GM21515 (cell line): ENCODE measurements at regions not wholly inside any gene's neighbourhood (a gene's known extent, or its start where the extent isn't known, plus 50 kb on each side); places are given as distances from the start of the nearest gene placed in this dataset.
"Not testable (repeated sequence)": the region's sequence is repeated elsewhere in the genome, so short reads cannot be mapped to it uniquely, and the experiment has no call there.

Source experiments
- ATAC-seq: cut with Tn5 transposase; IDR thresholded peaks from one replicate; pipeline ENCODE4 v1.9.1; 2021; ENCODE audit not compliant: unreplicated experiment

DNA sequence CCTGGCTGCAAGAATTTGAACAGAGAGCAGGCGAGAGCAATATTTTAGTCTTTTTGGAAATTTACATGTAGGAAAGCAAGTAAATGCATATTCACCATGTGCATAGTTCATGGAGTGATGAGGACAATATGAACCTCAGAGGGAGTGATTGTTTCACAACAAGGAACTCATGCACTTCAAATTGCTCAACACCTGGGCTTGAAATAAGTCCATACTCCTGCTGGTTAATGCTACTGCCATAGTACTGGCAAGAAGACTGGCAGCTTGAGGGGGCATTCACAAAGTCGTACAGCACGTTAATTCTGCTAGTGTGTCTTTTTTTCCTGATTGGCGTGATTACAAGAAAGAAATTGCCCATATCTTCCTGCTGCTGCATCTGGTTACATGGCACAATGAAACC lies 267.6 kb downstream of the PCDH17 start:
- no peak for ATAC-seq

DNA sequence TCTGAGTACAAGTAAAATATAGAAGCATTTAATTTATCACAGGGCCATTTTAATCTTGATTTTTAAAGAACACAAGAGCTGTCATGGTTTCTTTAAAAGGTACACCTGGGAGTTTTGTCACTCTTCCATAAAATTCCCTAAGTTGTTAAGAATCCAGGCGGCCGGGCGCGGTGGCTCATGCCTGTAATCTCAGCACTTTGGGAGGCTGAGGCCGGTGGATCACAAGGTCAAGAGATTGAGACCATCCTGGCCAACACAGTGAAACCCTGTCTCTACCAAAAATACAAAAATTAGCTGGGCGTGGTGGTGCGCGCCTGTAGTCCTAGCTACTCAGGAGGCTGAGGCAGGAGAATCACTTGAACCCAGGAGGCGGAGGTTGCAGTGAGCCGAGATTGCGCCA lies 278.3 kb downstream of the PCDH17 start:
- not testable (repeated sequence) for ATAC-seq

DNA sequence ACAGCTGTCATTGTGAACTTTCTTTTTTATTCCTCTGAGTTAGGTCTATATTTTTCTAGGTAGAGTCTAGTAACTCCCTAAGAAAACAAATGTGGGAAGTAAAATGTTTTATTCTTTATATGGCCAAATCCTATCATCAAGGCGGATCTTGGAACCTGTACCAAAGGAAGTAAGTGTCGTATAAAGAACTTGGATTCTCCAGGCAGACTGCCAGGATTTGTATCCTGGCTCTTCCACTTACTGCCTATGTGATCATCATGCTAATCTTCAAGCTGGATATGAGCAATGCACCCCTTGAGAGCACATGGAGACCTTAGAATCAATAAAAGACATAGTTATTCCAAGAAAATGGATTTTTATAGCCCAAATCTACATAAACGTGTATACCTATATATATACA lies 286.5 kb downstream of the PCDH17 start:
- ATAC-seq = no peak

DNA sequence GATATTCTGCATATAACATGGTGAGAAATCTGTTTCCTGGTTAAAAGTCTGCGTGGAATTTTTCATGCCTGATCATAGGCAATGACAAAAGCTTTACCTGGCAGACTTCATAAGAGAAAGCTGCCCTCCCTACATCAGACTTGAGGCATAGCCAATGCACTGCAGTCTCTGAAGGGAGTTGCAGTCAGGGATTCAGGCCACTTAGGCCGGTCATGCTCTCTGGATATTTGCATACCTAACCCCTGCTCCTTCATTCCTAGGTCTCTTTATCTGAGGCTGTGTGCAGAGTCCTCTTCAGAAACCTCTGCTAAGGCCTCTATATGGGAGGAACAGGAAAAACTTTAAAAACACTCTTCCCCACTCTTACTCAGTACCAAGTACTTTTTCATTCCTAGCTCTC lies 287.4 kb downstream of the PCDH17 start:
- no peak for ATAC-seq

DNA sequence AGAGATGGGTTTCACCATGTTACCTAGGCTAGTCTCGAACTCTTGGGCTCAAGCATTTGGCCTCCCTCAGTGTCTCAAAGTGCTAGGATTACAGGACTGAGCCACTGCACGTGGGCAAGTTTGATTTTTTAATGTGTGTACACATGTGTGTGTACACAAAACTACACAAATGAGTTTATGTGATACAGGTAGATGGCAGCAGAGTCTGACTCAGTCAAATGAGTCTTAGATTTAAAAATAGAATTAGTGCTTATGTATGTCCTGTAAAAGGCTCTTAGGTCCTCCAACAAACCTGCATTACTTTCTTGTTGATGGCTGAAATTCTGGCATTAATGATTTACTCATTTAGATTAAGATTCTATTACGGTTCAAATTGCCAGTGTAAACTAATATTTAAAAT lies 293.7 kb downstream of the PCDH17 start:
- no peak for ATAC-seq

DNA sequence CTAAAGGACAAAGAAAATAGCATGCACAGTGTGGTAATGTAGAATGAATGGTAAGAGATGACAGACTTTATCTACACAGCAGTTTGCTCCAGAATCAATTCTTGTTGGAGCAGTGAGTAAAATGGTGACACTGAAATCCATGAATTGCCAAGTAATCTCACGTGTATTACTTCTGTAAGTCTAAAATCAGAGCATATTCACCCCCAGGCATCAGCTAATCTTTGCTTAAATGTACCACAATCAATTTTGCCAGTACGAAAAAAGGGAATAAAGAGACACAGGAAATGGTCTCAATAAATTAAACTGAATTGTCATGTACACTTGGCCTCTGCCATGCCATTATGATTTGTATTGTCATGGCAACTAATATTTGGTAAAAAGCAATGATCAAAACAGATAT lies 294.2 kb downstream of the PCDH17 start:
- ATAC-seq = no peak

DNA sequence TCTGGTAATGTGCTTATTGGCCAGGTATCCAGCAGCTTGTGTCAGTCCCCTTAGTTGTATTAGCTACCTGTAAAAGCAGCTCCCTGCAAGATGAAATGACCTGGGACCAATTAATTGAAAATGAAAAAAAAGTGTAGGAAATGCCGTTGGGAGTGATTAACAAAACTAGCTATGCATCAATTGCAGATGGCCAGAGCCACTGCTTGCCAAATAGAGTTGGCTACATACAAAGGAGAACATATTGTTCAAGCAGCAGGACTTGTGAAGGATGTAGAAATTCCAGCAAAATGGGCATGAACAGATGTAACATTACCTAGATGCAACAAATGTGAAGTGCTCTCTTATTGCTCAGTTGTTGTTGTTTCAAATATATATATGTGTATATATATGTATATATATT lies 300.5 kb downstream of the PCDH17 start:
- no peak for ATAC-seq

DNA sequence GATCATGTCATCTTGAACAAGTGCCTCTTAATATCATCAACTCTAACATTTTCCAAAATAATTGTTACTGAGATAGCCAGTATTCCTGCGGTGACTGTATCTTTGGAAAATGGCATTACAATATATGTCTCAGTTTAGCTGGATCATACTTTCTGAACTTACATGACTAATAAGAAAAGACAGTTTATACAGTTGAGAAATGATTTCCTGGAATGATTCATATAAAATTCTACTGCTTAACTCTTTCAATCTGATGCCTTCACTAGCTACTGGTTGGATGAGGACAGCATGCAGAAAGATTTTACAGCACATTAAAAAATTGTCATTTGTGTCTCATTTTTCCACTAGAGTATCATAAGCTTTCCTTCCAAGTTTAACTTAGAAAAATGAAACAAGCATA lies 302.1 kb downstream of the PCDH17 start:
- no peak for ATAC-seq

DNA sequence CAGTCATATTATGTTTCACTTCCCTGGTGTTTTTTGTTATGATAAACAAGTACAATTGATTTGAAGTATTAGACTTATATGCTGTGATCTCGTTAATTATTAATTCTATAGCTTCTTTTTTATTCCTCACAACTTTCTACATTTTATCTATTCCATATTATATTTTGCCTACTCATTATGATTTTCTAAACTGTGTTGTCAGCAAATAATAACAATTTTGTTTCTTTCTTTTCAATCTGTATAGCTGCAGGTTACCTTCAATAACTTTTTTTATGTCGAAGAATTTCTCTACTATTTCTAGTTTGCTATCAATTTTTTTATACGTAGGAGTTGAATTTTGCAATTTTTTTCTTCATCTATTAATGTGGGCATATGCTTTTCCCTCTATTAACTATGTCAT lies 304.4 kb downstream of the PCDH17 start:
- ATAC-seq = no peak

DNA sequence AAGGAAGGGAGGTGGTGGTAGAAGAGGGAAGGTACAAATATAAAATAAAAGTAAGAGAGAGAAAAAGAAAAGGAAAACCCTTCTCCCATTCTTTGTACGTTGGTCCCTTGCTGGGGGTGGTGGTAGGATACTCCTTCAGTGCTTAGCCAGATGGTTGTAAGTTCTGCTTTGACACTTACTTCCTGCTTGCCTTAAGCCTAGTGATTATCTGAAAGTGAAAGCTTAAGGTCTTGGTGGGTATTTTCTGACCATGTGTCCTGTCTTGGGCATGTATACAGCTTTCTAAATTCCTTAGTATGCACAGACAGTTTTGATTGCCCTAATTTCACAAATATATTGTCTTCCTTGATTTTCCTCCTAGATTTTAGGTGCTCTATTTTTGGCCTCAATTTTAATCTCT lies 314.8 kb downstream of the PCDH17 start:
- peak; percentile 63 for ATAC-seq

DNA sequence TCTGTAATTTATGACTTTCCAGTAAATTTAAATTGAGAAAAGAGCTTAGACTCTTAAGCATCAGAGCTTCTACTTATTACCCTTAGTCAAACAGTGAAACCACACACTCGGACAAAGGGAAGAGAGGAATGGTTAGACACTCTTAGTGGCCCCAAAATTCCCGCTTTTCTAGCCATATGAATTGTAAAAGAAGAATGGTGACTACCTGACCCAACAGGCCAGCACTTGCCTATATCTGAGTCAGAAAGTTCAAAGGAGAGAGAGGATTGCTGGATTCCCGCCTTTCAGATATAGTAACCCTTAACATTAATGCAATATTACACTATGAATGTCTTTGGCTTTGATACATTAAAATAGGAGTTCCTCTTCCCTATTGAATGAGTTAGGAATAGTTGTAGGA lies 317.3 kb downstream of the PCDH17 start:
- ATAC-seq = no peak

DNA sequence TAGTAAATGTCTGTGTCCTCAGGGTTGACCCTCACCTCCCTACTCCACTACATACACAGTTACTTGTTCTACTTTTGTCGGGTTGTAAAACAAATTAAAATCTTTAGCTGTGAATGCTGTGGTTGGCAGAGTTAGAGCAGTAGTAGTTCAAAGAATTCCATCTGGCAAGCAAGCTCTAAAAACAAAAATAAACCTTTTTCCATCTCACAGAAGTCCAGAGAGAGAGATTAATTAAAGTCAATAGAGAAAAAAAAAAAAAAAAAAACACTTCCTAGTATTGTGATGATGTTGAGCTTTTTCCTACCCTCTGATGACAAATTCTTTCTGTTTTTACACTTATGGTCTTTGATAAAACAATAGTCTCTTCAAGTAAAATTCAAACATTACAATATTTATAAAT lies 338.4 kb downstream of the PCDH17 start:
- no peak for ATAC-seq

DNA sequence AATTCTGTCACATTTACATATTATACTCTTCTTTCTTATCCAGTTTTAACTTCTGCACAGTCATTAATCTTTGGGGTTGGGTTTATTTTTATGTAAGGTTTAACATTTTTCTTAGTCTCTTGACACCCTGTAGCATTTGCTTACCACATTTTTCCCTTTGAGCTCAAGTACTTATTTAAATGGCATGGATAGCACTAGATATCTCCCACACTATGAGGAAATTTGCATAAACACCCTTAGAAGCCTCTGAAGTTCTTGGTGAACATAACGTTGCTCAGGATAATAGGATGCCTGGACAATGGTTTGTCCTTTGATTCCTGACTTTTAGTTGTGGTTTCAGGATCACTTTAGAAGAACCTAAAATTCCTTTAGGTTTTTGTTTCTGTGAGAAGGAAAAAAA lies 338.9 kb downstream of the PCDH17 start:
- no peak for ATAC-seq

DNA sequence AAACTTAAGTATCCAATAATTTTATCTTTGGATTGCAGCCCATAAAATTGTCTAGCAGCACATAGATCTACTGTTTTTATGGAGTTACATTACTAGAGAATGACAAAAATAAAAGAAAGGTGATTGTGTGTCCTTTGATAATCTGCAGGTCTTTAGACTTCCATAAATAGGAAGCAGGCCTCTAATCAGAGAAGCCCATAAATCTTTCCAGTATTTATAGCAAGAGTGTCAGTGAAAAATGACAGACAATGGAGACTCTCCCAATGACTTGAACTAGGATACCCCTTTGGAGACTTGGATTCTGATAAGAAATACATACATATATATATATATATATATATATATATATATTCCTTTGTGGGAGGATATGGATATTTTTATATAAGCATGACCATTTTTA lies 351.2 kb downstream of the PCDH17 start:
- ATAC-seq = no peak

DNA sequence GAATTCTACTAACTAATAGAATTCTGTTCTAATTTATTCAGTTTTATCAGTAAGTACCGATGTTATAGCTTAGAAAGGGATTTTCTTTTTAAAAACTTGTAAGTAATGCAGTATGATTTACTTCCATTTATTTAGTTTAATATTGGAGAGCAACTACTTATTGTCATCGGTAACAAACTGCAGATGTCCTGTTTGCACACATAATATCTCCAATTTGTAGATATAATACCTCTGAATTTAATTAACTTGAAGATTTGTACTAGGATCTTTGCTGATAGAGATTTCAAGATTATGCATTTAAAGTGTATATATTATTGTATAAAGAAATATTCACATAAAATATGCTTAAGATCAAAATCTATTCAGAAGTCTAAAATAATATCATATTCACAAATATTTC lies 356.7 kb downstream of the PCDH17 start:
- ATAC-seq = no peak

DNA sequence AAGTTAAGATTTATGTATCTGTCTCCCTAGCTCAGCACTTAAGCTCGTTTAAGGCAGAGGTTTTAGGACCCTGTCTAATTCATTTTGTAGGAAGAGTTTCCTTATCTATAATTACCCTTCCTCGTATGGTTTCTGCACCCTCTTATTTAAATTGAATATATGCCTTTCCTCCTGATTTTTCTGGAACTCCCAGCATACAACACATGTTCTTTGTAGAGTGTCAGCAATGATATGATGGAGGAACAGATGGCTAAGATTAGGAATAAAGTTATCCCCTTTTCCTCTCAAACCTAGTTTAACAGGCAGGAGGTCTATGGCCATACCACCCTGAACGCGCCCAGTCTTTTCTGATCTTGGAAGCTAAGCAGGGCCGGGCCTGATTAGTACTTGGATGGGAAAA lies 359.5 kb downstream of the PCDH17 start:
- no peak for ATAC-seq

DNA sequence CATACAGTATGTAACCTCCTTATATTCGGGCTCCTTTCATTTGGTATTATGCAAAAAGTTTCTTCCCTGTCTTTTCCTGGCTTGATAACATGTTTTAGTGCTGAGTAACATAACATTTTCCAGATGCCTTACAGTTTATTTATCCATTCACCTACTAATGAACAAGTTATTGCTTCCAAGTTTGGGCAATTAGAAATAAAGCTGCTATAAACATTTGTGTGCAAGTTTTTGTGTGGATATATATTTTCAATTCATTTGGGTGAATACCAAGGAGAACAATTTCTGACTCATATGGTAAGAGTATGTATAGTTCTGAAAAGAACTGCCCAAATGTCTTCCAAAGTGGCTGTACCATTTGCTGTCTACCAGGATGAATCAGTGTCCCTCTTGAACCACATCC lies 360.9 kb downstream of the PCDH17 start:
- ATAC-seq = no peak

DNA sequence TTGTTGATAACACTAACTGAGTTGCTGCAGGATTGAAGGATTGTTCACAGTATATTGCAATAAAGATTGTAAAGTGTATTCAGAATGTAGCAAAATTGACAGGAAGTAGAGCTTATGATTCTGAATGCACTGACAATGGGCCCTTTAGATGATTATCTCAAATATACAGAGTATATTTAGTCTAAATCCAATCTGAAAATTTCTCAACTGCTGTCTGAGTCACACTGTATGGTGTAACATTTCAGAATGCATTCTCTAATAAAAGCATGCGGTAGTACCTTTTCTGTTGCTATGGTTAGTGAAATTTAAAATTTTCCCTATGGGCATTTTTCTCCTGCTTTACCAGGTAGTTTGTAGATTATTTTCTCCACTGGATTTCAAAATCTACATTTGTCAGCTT lies 365.2 kb downstream of the PCDH17 start:
- no peak for ATAC-seq

DNA sequence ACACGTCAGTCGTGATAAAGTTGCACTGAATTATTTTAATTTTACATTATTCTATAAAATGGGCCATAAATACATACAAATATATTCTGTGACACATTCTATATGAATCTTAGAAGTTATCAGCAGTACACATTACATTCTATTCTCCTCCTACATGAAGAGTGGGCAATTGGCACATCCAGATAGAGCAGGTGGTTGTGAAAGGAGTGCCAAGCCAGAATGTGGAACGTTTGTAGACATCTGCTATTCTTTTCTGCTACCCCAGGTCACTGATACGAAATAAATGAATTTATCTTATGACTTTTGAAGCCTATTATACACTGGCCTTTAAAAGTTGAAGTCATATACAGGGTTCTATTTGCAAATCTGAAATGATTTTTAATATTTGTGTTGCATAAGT lies 373.2 kb downstream of the PCDH17 start:
- no peak for ATAC-seq

DNA sequence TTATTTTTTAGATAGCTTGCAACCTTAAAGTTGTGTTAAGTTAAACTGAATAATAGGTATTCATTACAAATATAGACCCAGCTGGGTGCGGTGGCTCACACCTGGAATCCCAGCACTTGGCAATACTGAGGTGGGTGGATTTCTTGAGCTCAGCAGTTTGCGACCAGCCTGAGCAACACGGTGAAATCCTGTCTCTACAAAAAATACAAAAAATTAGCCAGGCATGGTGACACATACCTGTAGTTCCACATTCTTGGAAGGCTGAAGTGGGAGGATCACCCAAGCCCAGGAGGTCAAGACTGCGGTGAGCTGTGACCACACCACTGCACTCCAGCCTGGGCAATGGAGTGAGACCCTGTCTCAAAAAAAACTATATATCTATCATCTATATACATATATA lies 386.5 kb downstream of the PCDH17 start:
- no peak for ATAC-seq

DNA sequence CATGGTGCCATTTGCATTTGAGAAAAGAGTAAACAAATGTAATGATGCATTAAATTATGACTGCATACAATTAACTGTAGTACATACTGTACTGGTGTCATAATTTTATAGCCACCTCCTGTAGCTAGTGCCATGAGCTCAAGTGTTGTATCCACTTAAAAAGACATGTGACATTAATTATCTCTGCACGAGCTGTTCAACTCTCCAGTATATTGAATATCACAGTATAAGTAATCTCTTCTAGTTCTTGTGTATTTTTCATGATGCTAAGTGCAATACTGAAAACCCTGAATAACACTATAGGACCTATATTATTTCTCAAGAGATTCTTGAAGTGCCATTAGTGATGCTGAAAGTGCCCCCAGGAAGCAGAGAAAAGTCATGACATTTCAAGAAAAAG lies 387.3 kb downstream of the PCDH17 start:
- ATAC-seq = no peak

DNA sequence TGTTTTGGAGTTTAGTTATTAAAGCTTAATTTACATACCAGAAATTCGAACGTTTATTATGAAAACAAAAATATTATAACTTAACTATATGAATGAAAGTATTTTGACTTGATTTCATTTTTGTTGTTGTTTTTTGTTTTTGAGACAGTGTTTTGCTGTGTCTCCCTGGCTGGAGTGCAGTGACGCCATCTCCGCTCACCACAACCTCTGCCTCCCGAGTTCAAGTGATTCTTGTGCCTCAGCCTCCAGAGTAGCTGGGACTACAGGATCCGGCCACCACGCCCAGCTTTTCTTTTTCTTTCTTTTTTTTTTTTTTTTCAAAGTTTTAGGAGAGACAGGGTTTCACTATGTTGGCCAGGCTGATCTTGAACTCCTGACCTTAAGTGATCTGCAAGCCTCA lies 392.6 kb downstream of the PCDH17 start:
- ATAC-seq = no peak

DNA sequence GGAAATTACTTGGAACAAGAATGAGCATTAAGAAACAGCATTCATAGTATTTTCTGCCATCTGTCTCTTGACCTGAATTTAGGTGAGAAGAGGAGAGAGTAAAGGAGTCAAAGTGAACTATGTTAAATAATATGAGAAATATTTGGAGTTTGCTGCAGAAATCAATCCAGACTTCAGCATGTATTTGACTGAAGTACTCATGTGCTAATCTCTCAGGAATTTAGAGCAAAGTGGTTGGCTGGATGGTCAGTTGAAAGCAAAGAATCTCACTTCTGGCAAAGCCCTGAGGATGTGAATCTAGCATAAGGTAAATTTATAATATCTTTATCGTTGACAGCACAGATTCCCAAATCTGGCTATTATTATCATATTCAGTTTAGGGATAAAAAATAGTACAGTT lies 394.3 kb downstream of the PCDH17 start:
- ATAC-seq = no peak
